ENCODE measurements at regions not wholly inside any gene's neighbourhood (a gene's known extent, or its start where the extent isn't known, plus 50 kb on each side); places are given as distances from the start of the nearest gene placed in this dataset.

DNA sequence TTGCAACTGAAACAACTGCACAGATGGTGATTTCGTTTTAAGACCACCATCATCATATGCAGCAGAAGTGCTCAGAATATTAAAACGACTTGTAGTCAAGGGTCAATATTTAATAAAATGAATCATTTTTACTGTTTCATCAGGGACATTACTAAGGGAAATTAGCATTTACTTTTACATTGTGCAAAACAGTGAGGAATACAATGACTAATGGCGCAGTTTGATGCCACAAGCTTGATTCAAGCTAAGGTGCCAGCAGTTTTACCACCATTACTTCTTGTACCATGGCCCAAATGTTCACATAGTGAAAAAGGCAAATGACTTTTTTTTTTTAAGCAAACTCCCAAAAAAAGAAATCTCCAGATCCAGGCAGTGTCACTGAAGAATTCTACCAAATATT lies 277.4 kb upstream of the CHRNA7 start:
- TF ChIP-seq, protein P1, sequence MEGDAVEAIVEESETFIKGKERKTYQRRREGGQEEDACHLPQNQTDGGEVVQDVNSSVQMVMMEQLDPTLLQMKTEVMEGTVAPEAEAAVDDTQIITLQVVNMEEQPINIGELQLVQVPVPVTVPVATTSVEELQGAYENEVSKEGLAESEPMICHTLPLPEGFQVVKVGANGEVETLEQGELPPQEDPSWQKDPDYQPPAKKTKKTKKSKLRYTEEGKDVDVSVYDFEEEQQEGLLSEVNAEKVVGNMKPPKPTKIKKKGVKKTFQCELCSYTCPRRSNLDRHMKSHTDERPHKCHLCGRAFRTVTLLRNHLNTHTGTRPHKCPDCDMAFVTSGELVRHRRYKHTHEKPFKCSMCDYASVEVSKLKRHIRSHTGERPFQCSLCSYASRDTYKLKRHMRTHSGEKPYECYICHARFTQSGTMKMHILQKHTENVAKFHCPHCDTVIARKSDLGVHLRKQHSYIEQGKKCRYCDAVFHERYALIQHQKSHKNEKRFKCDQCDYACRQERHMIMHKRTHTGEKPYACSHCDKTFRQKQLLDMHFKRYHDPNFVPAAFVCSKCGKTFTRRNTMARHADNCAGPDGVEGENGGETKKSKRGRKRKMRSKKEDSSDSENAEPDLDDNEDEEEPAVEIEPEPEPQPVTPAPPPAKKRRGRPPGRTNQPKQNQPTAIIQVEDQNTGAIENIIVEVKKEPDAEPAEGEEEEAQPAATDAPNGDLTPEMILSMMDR (IDR thresholded peaks at IDR 0.05): no peak
- H3K9me3 ChIP-seq: no peaks in the 10 kb centered on the region
- no peak for ATAC-seq

DNA sequence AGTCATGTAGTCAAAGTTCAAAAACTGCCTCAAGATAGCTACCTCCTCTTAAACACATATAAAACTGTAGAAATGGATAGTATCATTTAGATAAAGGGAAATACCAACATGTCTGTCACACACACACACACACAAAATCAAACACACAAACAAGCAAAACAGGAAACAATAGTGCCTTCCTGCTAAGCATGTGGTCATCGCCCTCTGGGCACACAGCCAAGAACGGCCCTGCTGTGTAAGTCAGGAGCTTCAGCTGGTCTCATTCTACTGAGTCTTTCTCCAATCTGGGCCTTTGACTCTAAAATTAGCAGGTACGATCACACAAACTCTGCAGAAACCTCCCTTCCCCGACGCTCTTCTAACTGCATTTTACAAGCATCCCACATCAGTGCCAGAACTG lies 272.2 kb upstream of the CHRNA7 start:
- H3K4me1 ChIP-seq: no peaks in the 10 kb centered on the region
- ATAC-seq: no peak
- intact Hi-C loops (cut with DNase I): no loop called here
- H3K9me3 ChIP-seq: no peaks in the 10 kb centered on the region
- TF ChIP-seq, protein P1 (IDR thresholded peaks at IDR 0.05): no peak
- no peaks in the 10 kb centered on the region for H3K36me3 ChIP-seq
- H3K27me3 ChIP-seq: no peaks in the 10 kb centered on the region
- no peak overlapping the region for H3K4me3 ChIP-seq
- no peak overlapping the region for H3K27ac ChIP-seq
- DNase-seq: no peak

More for the DNA sequence above, 277.4 kb upstream of the CHRNA7 start:
- Histone ChIP-seq H3K4me1 (no peaks in the 10 kb centered on the region), H3K27me3 (no peaks in the 10 kb centered on the region), H3K36me3 (no peaks in the 10 kb centered on the region), H3K27ac (no peak overlapping the region), H3K4me3 (no peak overlapping the region)
- DNase-seq: no peak
- intact Hi-C loops (cut with DNase I): no loop called here

DNA sequence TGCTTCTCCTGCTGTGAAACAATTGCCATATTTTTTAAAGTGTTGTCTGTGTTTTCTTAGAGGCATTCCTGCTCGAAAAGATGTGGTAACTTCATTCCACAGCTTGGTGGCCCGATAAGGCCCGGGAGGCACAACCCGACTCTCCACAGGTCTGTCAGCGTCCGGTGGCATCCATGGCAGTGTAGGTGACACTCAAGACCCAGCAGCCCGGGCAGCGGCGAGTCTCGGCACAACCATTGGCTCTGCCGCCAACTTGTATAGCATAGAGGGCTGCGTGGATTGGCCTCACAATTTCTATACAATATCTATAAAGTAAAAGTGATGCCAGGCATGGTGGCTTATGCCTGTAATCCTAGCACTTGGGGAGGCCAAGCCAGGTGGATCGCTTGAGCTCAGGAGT lies 262.3 kb upstream of the CHRNA7 start:
- Histone ChIP-seq H3K4me1 (no peaks in the 10 kb centered on the region), H3K4me3 (no peak overlapping the region), H3K9me3 (no peaks in the 10 kb centered on the region), H3K36me3 (no peaks in the 10 kb centered on the region), H3K27me3 (no peaks in the 10 kb centered on the region), H3K27ac (no peak overlapping the region)
- ATAC-seq (no peak), DNase-seq (no peak)
- TF ChIP-seq, protein P1 (IDR thresholded peaks at IDR 0.05): no peak
- intact Hi-C loops (cut with DNase I): no loop called here

DNA sequence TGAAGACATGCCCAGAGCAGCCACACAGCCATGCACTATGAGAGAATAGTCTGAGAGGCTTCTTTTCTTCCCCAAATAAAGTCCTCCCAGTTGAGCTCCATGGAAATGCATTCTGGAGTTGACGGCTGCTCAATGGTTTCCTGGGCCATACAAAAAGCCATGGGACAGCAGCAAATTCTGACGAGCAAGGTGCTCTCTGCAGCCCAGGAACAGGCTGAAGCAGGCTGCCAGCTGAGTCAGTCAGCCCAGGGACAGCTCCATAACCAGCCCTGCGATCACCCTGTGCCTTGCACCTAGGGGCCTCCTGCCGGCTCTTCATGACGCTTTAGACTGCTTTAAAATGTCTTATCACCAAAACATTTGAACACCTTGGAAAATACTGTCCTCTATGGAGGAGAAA lies 256.3 kb upstream of the CHRNA7 start:
- no peaks in the 10 kb centered on the region for H3K27me3 ChIP-seq
- no peaks in the 10 kb centered on the region for H3K9me3 ChIP-seq
- TF ChIP-seq, protein P1 (IDR thresholded peaks at IDR 0.05): no peak
- DNase-seq (no peak), ATAC-seq (no peak)
- intact Hi-C loops (cut with DNase I): no loop called here
- no peaks in the 10 kb centered on the region for H3K36me3 ChIP-seq
- H3K4me3 ChIP-seq: no peak overlapping the region
- no peaks in the 10 kb centered on the region for H3K4me1 ChIP-seq
- H3K27ac ChIP-seq: no peak overlapping the region

DNA sequence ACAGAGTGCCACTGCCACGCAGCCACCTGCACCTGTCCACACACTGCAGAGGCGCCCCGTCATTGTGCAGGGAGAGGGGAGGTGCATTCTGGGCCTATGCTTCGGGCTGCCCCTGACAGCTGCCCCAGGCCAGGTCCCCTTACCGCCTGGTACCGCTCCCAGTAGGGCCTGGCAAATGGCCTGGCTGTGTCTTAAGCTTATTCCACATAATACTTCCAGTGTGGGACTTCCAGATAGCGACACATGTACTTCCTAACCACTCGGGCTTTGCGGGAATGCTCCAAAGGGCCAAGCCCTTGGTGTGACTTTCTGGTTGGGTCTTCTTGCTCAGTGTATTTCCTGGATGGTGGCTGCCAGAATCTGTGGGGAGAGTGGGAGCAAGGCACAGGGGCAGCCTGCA lies 254.3 kb upstream of the CHRNA7 start:
- Histone ChIP-seq H3K4me1 (no peaks in the 10 kb centered on the region), H3K4me3 (no peak overlapping the region), H3K36me3 (no peaks in the 10 kb centered on the region), H3K27me3 (no peaks in the 10 kb centered on the region), H3K27ac (no peak overlapping the region), H3K9me3 (no peaks in the 10 kb centered on the region)
- intact Hi-C loops (cut with DNase I): no loop called here
- DNase-seq (no peak), ATAC-seq (peak; percentile 32)
- TF ChIP-seq, protein P1 (IDR thresholded peaks at IDR 0.05): no peak

DNA sequence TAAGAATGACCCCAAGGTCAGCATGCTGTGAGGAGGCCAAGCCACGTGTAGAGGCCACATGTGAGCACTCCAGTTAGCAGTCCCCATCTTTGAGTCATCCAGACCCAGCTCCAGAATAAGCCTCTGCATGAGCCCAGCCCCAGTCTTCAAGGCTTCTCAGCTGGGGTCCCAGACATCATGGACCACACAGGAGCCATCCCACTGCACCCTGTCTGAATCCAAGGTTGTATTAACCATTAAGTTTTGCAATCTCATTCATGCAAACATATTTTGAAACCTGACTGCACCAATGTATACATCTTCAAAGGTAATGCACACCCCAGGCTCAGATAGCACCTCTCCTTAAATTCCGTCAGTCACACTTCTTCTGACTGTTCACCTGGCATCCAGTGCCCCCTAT lies 249.1 kb upstream of the CHRNA7 start:
- no peaks in the 10 kb centered on the region for H3K36me3 ChIP-seq
- DNase-seq: no peak
- no peak for ATAC-seq
- no peaks in the 10 kb centered on the region for H3K27me3 ChIP-seq
- no peaks in the 10 kb centered on the region for H3K9me3 ChIP-seq
- TF ChIP-seq, protein P1 (IDR thresholded peaks at IDR 0.05): no peak
- H3K4me3 ChIP-seq: no peak overlapping the region
- no peaks in the 10 kb centered on the region for H3K4me1 ChIP-seq
- intact Hi-C loops (cut with DNase I): no loop called here
- no peak overlapping the region for H3K27ac ChIP-seq
